ENCODE measurements at regions not wholly inside any gene's neighbourhood (a gene's known extent, or its start where the extent isn't known, plus 50 kb on each side); places are given as distances from the start of the nearest gene placed in this dataset.

GRCh38 chr2:196534495-196534894 is 105.0 kb upstream of the CCDC150 start:
- FAIRE-seq (no peak), DNase-seq (ENCODE audit: low read depth) (no peak)
- Histone ChIP-seq H3K4me3 (ENCODE audit: low read depth, low read length) (no peak overlapping the region), H3K27me3 (ENCODE audit: control insufficient read depth, insufficient read depth, low read length) (no peaks in the 10 kb centered on the region), H3K36me3 (ENCODE audit: control insufficient read depth, insufficient read depth, low read length) (no peaks in the 10 kb centered on the region)
- no peak for TF ChIP-seq CTCF (IDR thresholded peaks at IDR 0.05; ENCODE audit: insufficient read depth, low read length, severe bottlenecking)

- DNase-seq (ENCODE audit: low read depth), result no peak
- Histone ChIP-seq H3K27me3 (ENCODE audit: control insufficient read depth, insufficient read depth, low read length) (no peaks in the 10 kb centered on the region), H3K36me3 (ENCODE audit: control insufficient read depth, insufficient read depth, low read length) (no peaks in the 10 kb centered on the region), H3K4me3 (ENCODE audit: low read depth, low read length) (no peak overlapping the region)
- no peak for FAIRE-seq
- no peak for TF ChIP-seq CTCF (IDR thresholded peaks at IDR 0.05; ENCODE audit: insufficient read depth, low read length, severe bottlenecking)
Observed at GRCh38 chr2:196535061-196535460, 104.5 kb upstream of the CCDC150 start.

GRCh38 chr2:196535742-196536141 is 103.8 kb upstream of the CCDC150 start:
- H3K4me3 ChIP-seq (ENCODE audit: low read depth, low read length), result no peak overlapping the region
- FAIRE-seq (no peak), DNase-seq (ENCODE audit: low read depth) (no peak)
- no peaks in the 10 kb centered on the region for H3K36me3 ChIP-seq (ENCODE audit: control insufficient read depth, insufficient read depth, low read length)
- H3K27me3 ChIP-seq (ENCODE audit: control insufficient read depth, insufficient read depth, low read length), result no peaks in the 10 kb centered on the region
- TF ChIP-seq CTCF (IDR thresholded peaks at IDR 0.05; ENCODE audit: insufficient read depth, low read length, severe bottlenecking), result no peak

- FAIRE-seq, result no peak
Observed at GRCh38 chr2:196537311-196537710, 102.2 kb upstream of the CCDC150 start.

GRCh38 chr2:196538189-196538588 is 101.3 kb upstream of the CCDC150 start:
- Histone ChIP-seq H3K27me3 (ENCODE audit: control insufficient read depth, insufficient read depth, low read length) (no peaks in the 10 kb centered on the region), H3K4me3 (ENCODE audit: low read depth, low read length) (no peak overlapping the region), H3K36me3 (ENCODE audit: control insufficient read depth, insufficient read depth, low read length) (no peaks in the 10 kb centered on the region)
- no peak for FAIRE-seq
- no peak for DNase-seq (ENCODE audit: low read depth)
- TF ChIP-seq CTCF (IDR thresholded peaks at IDR 0.05; ENCODE audit: insufficient read depth, low read length, severe bottlenecking), result no peak

More at GRCh38 chr2:196537311-196537710, 102.2 kb upstream of the CCDC150 start:
- TF ChIP-seq CTCF (IDR thresholded peaks at IDR 0.05; ENCODE audit: insufficient read depth, low read length, severe bottlenecking), result no peak
- no peak for DNase-seq (ENCODE audit: low read depth)
- Histone ChIP-seq H3K27me3 (ENCODE audit: control insufficient read depth, insufficient read depth, low read length) (no peaks in the 10 kb centered on the region), H3K36me3 (ENCODE audit: control insufficient read depth, insufficient read depth, low read length) (no peaks in the 10 kb centered on the region), H3K4me3 (ENCODE audit: low read depth, low read length) (no peak overlapping the region)

- TF ChIP-seq CTCF (IDR thresholded peaks at IDR 0.05; ENCODE audit: insufficient read depth, low read length, severe bottlenecking), result no peak
- DNase-seq (ENCODE audit: low read depth) (no peak), FAIRE-seq (no peak)
- no peaks in the 10 kb centered on the region for H3K36me3 ChIP-seq (ENCODE audit: control insufficient read depth, insufficient read depth, low read length)
- H3K4me3 ChIP-seq (ENCODE audit: low read depth, low read length), result no peak overlapping the region
- no peaks in the 10 kb centered on the region for H3K27me3 ChIP-seq (ENCODE audit: control insufficient read depth, insufficient read depth, low read length)
Observed at GRCh38 chr2:196538646-196539045, 100.9 kb upstream of the CCDC150 start.
